ENCODE measurements at regions not wholly inside any gene's neighbourhood (a gene's known extent, or its start where the extent isn't known, plus 50 kb on each side); places are given as distances from the start of the nearest gene placed in this dataset.
"Not testable (repeated sequence)": the region's sequence is repeated elsewhere in the genome, so short reads cannot be mapped to it uniquely, and the experiment has no call there.

GRCh38 chr9:81032831-81033230 is 656.5 kb downstream of the TLE1 start:
- Histone ChIP-seq H3K4me1 (ENCODE audit: control insufficient read depth in 1 of 2, insufficient read depth in 2 of 2, low read length in 2 of 2) (no peaks in the 10 kb centered on the region), H3K27me3 (ENCODE audit: control insufficient read depth in 1 of 2, insufficient read depth in 2 of 2, low read length in 2 of 2) (no peaks in the 10 kb centered on the region), H3K36me3 (ENCODE audit: control insufficient read depth in 1 of 2, insufficient read depth in 2 of 2, low read length in 2 of 2) (no peaks in the 10 kb centered on the region), H3K9me3 (ENCODE audit: control insufficient read depth in 1 of 2, low read length in 2 of 2) (peaks cover 0 to 5% of the 10 kb centered on the region in 2 donors), H3K9ac (ENCODE audit: low read depth in 1 of 2, low read length in 2 of 2) (no peak overlapping the region), H3K27ac (ENCODE audit: low read depth, low read length) (no peak overlapping the region), H3K4me3 (ENCODE audit: low read depth in 1 of 2, low read length in 2 of 2) (no peak overlapping the region)

- Histone ChIP-seq H3K27me3 (ENCODE audit: control insufficient read depth in 1 of 2, insufficient read depth in 2 of 2, low read length in 2 of 2) (no peaks in the 10 kb centered on the region), H3K36me3 (ENCODE audit: control insufficient read depth in 1 of 2, insufficient read depth in 2 of 2, low read length in 2 of 2) (no peaks in the 10 kb centered on the region), H3K9me3 (ENCODE audit: control insufficient read depth in 1 of 2, low read length in 2 of 2) (peaks cover 0 to 5% of the 10 kb centered on the region in 2 donors), H3K4me1 (ENCODE audit: control insufficient read depth in 1 of 2, insufficient read depth in 2 of 2, low read length in 2 of 2) (no peaks in the 10 kb centered on the region), H3K4me3 (ENCODE audit: low read depth in 1 of 2, low read length in 2 of 2) (no peak overlapping the region), H3K27ac (ENCODE audit: low read depth, low read length) (no peak overlapping the region), H3K9ac (ENCODE audit: low read depth in 1 of 2, low read length in 2 of 2) (no peak overlapping the region)
Measured at GRCh38 chr9:81032030-81032572, 657.2 kb downstream of the TLE1 start.

DNA sequence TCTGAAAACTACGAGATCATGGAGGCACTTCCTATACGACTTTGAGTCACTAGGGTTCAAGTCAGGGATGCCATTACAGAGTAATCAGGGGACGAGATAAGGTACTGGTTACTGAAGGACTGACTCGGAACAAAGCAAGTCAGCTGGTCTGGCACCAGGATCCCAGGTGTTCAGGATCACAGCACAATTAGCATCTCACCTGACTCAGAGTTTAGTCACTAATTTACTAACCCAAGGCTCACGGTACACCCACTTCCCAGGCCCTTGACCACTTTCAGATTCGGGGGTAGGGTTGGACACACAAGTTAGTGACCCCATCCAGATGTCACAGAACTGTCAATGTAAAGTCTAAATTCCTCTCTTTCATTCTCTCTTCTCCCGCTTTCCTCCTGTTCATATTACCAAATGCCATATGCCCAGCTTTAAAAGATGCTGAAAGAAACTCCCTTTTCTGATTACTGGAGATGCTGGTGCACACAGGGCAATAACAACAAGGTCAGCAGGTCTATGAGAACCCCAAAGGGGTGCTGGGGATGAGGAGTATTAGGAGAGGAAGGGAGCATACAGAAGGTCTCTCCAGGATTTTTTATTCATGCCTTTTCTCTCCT is 657.8 kb downstream of the TLE1 start:
- Histone ChIP-seq H3K27me3 (ENCODE audit: control insufficient read depth in 1 of 2, insufficient read depth in 2 of 2, low read length in 2 of 2) (no peaks in the 10 kb centered on the region), H3K4me1 (ENCODE audit: control insufficient read depth in 1 of 2, insufficient read depth in 2 of 2, low read length in 2 of 2) (no peaks in the 10 kb centered on the region), H3K27ac (ENCODE audit: low read depth, low read length) (no peak overlapping the region), H3K9me3 (ENCODE audit: control insufficient read depth in 1 of 2, low read length in 2 of 2) (peaks cover 0 to 5% of the 10 kb centered on the region in 2 donors), H3K36me3 (ENCODE audit: control insufficient read depth in 1 of 2, insufficient read depth in 2 of 2, low read length in 2 of 2) (no peaks in the 10 kb centered on the region), H3K9ac (ENCODE audit: low read depth in 1 of 2, low read length in 2 of 2) (no peak overlapping the region), H3K4me3 (ENCODE audit: low read depth in 1 of 2, low read length in 2 of 2) (no peak overlapping the region)

GRCh38 chr9:81030027-81030426 is 659.3 kb downstream of the TLE1 start:
- Histone ChIP-seq H3K9me3 (ENCODE audit: control insufficient read depth in 1 of 2, low read length in 2 of 2) (peaks cover 0 to 5% of the 10 kb centered on the region in 2 donors), H3K9ac (ENCODE audit: low read depth in 1 of 2, low read length in 2 of 2) (no peak overlapping the region), H3K4me3 (ENCODE audit: low read depth in 1 of 2, low read length in 2 of 2) (no peak overlapping the region), H3K4me1 (ENCODE audit: control insufficient read depth in 1 of 2, insufficient read depth in 2 of 2, low read length in 2 of 2) (no peaks in the 10 kb centered on the region), H3K27me3 (ENCODE audit: control insufficient read depth in 1 of 2, insufficient read depth in 2 of 2, low read length in 2 of 2) (no peaks in the 10 kb centered on the region), H3K36me3 (ENCODE audit: control insufficient read depth in 1 of 2, insufficient read depth in 2 of 2, low read length in 2 of 2) (no peaks in the 10 kb centered on the region), H3K27ac (ENCODE audit: low read depth, low read length) (no peak overlapping the region)

DNA sequence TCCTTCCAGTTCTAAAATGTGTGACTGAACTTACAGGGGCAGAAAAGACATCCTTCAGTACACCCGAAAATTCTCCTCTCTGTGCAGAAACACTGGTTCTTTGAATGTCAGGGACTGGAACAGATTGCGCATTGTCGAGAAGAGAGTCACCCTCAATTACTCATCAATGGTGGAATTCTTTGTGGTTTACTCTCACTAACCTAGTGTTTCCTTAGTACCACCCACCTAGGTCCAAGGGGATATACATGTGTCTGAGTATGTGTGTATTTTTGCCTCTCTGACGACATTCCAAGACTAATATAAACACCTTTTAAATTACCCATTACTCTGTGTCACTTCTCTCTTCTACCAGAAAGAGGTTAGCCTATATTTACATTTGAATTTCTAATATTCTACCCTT is 660.8 kb downstream of the TLE1 start:
- no peaks in the 10 kb centered on the region for H3K27me3 ChIP-seq (ENCODE audit: control insufficient read depth in 1 of 2, insufficient read depth in 2 of 2, low read length in 2 of 2)
- H3K4me1 ChIP-seq (ENCODE audit: control insufficient read depth in 1 of 2, insufficient read depth in 2 of 2, low read length in 2 of 2): no peaks in the 10 kb centered on the region
- H3K27ac ChIP-seq (ENCODE audit: low read depth, low read length): no peak overlapping the region
- peaks cover 0 to 5% of the 10 kb centered on the region in 2 donors for H3K9me3 ChIP-seq (ENCODE audit: control insufficient read depth in 1 of 2, low read length in 2 of 2)
- H3K36me3 ChIP-seq (ENCODE audit: control insufficient read depth in 1 of 2, insufficient read depth in 2 of 2, low read length in 2 of 2): no peaks in the 10 kb centered on the region
- H3K9ac ChIP-seq (ENCODE audit: low read depth in 1 of 2, low read length in 2 of 2): no peak overlapping the region
- H3K4me3 ChIP-seq (ENCODE audit: low read depth in 1 of 2, low read length in 2 of 2): no peak overlapping the region

DNA sequence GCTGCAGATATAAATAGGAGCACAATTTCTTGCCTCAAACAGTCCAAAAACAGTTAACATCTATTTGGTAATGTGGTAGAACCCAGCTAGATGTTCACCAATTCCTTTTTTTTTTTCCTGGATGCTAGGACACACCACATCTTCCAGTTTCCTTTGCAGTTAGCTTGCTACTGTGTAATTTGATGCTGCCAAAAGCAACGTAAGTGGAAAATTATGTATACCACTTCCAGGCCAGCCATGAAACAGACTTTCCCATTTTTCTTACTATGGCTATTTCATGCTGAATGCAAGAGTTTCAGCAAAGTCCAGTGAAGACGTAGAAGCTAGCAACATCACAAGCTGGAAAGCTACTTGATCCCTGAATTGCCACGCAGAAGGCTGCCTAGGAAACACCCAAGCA is 667.2 kb downstream of the TLE1 start:
- H3K4me1 ChIP-seq (ENCODE audit: control insufficient read depth in 1 of 2, insufficient read depth in 2 of 2, low read length in 2 of 2): no peaks in the 10 kb centered on the region
- no peak overlapping the region for H3K4me3 ChIP-seq (ENCODE audit: low read depth in 1 of 2, low read length in 2 of 2)
- no peak overlapping the region for H3K9ac ChIP-seq (ENCODE audit: low read depth in 1 of 2, low read length in 2 of 2)
- H3K36me3 ChIP-seq (ENCODE audit: control insufficient read depth in 1 of 2, insufficient read depth in 2 of 2, low read length in 2 of 2): no peaks in the 10 kb centered on the region
- no peak overlapping the region for H3K27ac ChIP-seq (ENCODE audit: low read depth, low read length)
- no peaks in the 10 kb centered on the region for H3K9me3 ChIP-seq (ENCODE audit: control insufficient read depth in 1 of 2, low read length in 2 of 2)
- no peaks in the 10 kb centered on the region for H3K27me3 ChIP-seq (ENCODE audit: control insufficient read depth in 1 of 2, insufficient read depth in 2 of 2, low read length in 2 of 2)

- H3K36me3 ChIP-seq (ENCODE audit: control insufficient read depth in 1 of 2, insufficient read depth in 2 of 2, low read length in 2 of 2); H3K4me1 ChIP-seq (ENCODE audit: control insufficient read depth in 1 of 2, insufficient read depth in 2 of 2, low read length in 2 of 2); H3K27ac ChIP-seq (ENCODE audit: low read depth, low read length); H3K9me3 ChIP-seq (ENCODE audit: control insufficient read depth in 1 of 2, low read length in 2 of 2); H3K27me3 ChIP-seq (ENCODE audit: control insufficient read depth in 1 of 2, insufficient read depth in 2 of 2, low read length in 2 of 2); H3K4me3 ChIP-seq (ENCODE audit: low read depth in 1 of 2, low read length in 2 of 2); H3K9ac ChIP-seq (ENCODE audit: low read depth in 1 of 2, low read length in 2 of 2): not testable (repeated sequence)
Measured at GRCh38 chr9:81014945-81015344, 674.4 kb downstream of the TLE1 start.

DNA sequence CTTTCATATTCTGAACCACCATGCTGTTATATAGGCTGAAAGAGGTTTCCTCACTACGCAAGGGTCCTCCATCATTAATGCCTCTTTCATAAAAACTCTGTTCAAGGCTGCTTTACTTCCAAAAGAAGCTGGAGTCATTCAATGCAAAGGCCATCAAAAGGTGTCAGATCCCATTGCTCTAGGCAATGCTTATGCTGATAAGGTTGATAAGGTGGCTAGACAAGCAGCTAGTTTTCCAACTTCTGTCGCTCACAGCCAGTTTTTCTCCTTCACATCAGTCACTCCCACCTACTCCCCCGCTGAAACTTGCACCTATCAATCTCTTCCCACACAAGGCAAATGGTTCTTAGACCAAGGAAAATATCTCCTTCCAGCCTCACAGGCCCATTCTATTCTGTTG is 676.2 kb downstream of the TLE1 start:
- H3K9ac ChIP-seq (ENCODE audit: low read depth in 1 of 2, low read length in 2 of 2); H3K4me3 ChIP-seq (ENCODE audit: low read depth in 1 of 2, low read length in 2 of 2); H3K36me3 ChIP-seq (ENCODE audit: control insufficient read depth in 1 of 2, insufficient read depth in 2 of 2, low read length in 2 of 2); H3K4me1 ChIP-seq (ENCODE audit: control insufficient read depth in 1 of 2, insufficient read depth in 2 of 2, low read length in 2 of 2); H3K27me3 ChIP-seq (ENCODE audit: control insufficient read depth in 1 of 2, insufficient read depth in 2 of 2, low read length in 2 of 2); H3K9me3 ChIP-seq (ENCODE audit: control insufficient read depth in 1 of 2, low read length in 2 of 2); H3K27ac ChIP-seq (ENCODE audit: low read depth, low read length): not testable (repeated sequence)

- peaks cover 0 to 10% of the 10 kb centered on the region in 2 donors for H3K9me3 ChIP-seq (ENCODE audit: control insufficient read depth in 1 of 2, low read length in 2 of 2)
- H3K36me3 ChIP-seq (ENCODE audit: control insufficient read depth in 1 of 2, insufficient read depth in 2 of 2, low read length in 2 of 2): no peaks in the 10 kb centered on the region
- H3K27me3 ChIP-seq (ENCODE audit: control insufficient read depth in 1 of 2, insufficient read depth in 2 of 2, low read length in 2 of 2): no peaks in the 10 kb centered on the region
- no peak overlapping the region for H3K27ac ChIP-seq (ENCODE audit: low read depth, low read length)
- no peak overlapping the region for H3K9ac ChIP-seq (ENCODE audit: low read depth in 1 of 2, low read length in 2 of 2)
- no peaks in the 10 kb centered on the region for H3K4me1 ChIP-seq (ENCODE audit: control insufficient read depth in 1 of 2, insufficient read depth in 2 of 2, low read length in 2 of 2)
- H3K4me3 ChIP-seq (ENCODE audit: low read depth in 1 of 2, low read length in 2 of 2): no peak overlapping the region
Measured at GRCh38 chr9:81002906-81003305, 686.4 kb downstream of the TLE1 start.

DNA sequence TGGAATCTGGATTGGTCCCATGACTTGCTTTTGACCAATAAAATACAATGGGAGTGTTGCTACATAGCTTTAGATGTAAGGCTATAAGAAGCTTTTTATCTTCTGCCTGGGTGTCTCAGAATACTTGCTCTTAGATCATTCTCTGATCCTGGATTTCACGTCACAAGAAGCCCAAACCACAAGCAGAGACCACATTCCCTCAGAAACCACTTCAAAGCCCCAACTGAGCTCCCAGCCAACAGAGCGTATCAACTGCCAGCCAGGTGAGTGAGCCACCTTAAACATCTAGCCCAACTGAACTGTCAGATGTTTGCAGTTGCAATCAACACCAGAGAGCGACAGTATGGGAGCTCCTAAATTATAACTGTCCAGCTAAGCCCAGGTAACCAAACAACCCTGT is 687.1 kb downstream of the TLE1 start:
- H3K9ac ChIP-seq (ENCODE audit: low read depth in 1 of 2, low read length in 2 of 2): no peak overlapping the region
- no peaks in the 10 kb centered on the region for H3K4me1 ChIP-seq (ENCODE audit: control insufficient read depth in 1 of 2, insufficient read depth in 2 of 2, low read length in 2 of 2)
- no peaks in the 10 kb centered on the region for H3K36me3 ChIP-seq (ENCODE audit: control insufficient read depth in 1 of 2, insufficient read depth in 2 of 2, low read length in 2 of 2)
- H3K27me3 ChIP-seq (ENCODE audit: control insufficient read depth in 1 of 2, insufficient read depth in 2 of 2, low read length in 2 of 2): no peaks in the 10 kb centered on the region
- no peak overlapping the region for H3K27ac ChIP-seq (ENCODE audit: low read depth, low read length)
- H3K9me3 ChIP-seq (ENCODE audit: control insufficient read depth in 1 of 2, low read length in 2 of 2): peaks cover 0 to 10% of the 10 kb centered on the region in 2 donors
- H3K4me3 ChIP-seq (ENCODE audit: low read depth in 1 of 2, low read length in 2 of 2): no peak overlapping the region
